HG03439 (cell line): ENCODE measurements at regions not wholly inside any gene's neighbourhood (a gene's known extent, or its start where the extent isn't known, plus 50 kb on each side); places are given as distances from the start of the nearest gene placed in this dataset.
A peak's percentile ranks its signal among the peaks of the same experiment; 100 is the strongest.

Source experiments
- ATAC-seq: cut with Tn5 transposase; IDR thresholded peaks from one replicate; pipeline ENCODE4 v1.9.1; 2021; ENCODE audit warnings: mild to moderate bottlenecking, moderate library complexity; ENCODE audit not compliant: unreplicated experiment

GRCh38 chr13:31956980-31957644 is 74.5 kb upstream of the FRY start:
- no peak for ATAC-seq

- no peak for ATAC-seq
Observed at GRCh38 chr13:31957772-31958171, 73.8 kb upstream of the FRY start.

- ATAC-seq = no peak
Observed at GRCh38 chr13:31962731-31963370, 68.7 kb upstream of the FRY start.

- no peak for ATAC-seq
Observed at GRCh38 chr13:31963631-31964030, 67.9 kb upstream of the FRY start.

- no peak for ATAC-seq
Observed at GRCh38 chr13:31964168-31964567, 67.4 kb upstream of the FRY start.

- ATAC-seq = peak; percentile 86
Observed at GRCh38 chr13:31965361-31966066, 66.1 kb upstream of the FRY start.

DNA sequence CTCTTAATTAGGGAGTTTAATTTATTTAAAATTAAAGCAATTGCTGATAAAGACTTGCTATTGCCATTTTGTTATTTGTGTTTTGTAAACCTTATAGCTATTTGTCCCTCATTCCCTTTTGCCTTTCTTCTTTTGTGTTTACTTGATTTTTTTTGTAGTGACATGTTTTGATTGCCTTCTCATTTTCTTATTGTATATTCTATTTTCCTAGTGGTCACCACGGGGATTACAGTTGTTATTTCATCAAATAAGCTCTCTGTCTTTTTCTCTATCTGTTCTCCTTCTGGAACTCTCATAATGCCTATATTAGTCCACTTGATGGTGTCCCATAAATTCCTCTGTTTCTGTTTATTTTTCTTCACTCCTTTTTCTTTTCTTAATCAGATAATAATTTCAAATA is 64.4 kb upstream of the FRY start:
- no peak for ATAC-seq

- ATAC-seq = no peak
Observed at GRCh38 chr13:31968473-31968872, 63.1 kb upstream of the FRY start.

DNA sequence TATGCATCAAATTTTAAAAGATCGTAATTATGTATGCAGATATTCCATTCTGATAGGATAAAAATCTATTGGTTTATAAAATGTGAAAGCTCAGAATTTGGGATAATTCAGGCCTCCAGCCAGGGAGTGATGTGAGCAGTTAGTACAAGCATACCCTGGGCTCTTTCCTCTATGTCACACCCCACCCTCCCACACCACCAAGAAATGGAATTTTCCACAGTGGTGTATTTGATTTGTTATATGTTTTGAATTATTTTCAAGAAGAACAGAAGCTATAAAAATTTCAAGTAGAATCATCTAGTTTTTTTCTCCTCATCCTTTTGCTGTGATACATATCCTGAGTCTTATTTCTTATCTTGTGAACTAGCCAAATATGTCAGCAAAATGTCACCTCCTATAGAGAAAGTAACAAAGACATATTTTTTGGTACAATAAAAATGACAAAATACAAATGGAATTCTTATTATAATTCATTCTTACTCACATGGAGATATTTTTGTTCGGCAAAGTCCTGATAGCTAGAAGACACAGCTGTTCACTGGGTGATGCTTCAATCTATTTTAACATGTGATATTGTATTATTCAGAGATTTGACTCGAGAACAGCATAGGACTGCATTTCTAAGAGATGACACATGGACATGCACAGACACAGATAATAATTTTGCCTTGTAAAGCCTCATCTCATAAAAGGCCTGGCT is 61.2 kb upstream of the FRY start:
- ATAC-seq = no peak

- ATAC-seq = no peak
Observed at GRCh38 chr13:31972453-31972852, 59.1 kb upstream of the FRY start.

GRCh38 chr13:31978021-31978420 is 53.6 kb upstream of the FRY start:
- no peak for ATAC-seq

- ATAC-seq = no peak
Observed at GRCh38 chr13:31980830-31981229, 50.7 kb upstream of the FRY start.
